ENCODE measurements at regions not wholly inside any gene's neighbourhood (a gene's known extent, or its start where the extent isn't known, plus 50 kb on each side); places are given as distances from the start of the nearest gene placed in this dataset.

DNA sequence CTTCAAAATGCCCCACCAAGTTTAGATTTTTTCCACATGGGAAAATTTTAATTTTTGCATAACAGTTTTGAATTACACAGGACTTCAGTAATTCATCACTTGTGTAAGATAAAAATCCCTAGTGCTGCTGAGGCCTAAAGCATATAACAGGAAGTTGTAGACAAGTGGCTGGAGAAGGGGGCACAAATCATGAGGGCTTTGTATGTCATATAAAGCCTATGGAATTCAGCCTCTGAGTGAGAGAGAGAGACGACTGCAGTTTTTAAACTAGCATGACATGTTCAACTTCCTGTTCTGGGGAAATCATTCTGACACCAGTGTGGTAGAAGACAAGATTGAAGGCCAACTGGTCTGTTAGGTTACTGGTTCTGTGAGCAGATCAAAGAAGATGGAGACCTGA lies 187.3 kb upstream of the CHST9 start:
- no peak for DNase-seq (ENCODE audit: low read depth in 1 of 2, low spot score in 1 of 2)
- in situ Hi-C loops (cut with HindIII; ENCODE audit: low pct_unique_long_range_greater_than_20kb, low sequenced_read_pairs), result no loop called here
- TF ChIP-seq JUND (IDR thresholded peaks at IDR 0.05; ENCODE audit: low read depth), result no peak

DNA sequence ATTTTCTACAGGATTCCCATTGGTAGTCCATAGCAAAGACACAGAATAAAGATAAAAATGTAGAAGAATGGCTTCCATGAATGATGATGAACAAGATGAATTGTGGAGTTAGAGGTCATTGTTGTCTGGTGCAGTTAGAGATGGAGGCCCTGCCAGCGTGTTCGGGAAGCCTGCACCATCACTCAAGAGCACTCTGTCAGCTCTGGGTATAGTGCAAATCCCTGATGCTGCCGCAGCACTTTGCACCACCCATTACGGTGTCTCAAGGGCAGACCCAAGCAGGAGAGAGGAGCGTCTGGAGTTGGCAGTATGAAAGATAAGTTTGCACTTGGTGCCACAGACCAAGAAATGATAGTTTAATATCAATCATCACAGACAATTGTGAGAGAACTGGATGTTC lies 181.6 kb upstream of the CHST9 start:
- no peak for DNase-seq (ENCODE audit: low read depth in 1 of 2, low spot score in 1 of 2)

DNA sequence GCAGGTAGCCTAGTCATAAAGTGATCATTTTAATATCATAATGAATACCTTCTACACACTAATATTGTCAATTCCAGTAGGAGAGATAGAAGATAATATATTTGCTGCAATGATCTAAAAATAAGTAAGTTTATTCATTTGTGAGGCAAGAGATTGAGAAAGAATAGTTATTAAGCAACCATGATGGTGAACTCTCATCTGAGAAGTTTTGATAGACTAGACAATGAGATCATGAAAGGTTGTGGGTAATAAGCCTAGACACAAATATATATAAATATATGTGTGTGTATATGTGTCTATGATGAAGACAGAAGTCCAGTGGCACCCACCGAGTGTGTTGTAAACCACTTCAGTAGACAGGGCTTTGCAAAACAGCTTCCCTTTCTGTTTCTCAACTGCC lies 181.0 kb upstream of the CHST9 start:
- in situ Hi-C loops (cut with HindIII; ENCODE audit: low pct_unique_long_range_greater_than_20kb, low sequenced_read_pairs), result no loop called here
- no peak for TF ChIP-seq JUND (IDR thresholded peaks at IDR 0.05; ENCODE audit: low read depth)
- DNase-seq (ENCODE audit: low read depth in 1 of 2, low spot score in 1 of 2), result no peak

More for the DNA sequence above, 181.6 kb upstream of the CHST9 start:
- in situ Hi-C loops (cut with HindIII; ENCODE audit: low pct_unique_long_range_greater_than_20kb, low sequenced_read_pairs), result no loop called here
- no peak for TF ChIP-seq JUND (IDR thresholded peaks at IDR 0.05; ENCODE audit: low read depth)

DNA sequence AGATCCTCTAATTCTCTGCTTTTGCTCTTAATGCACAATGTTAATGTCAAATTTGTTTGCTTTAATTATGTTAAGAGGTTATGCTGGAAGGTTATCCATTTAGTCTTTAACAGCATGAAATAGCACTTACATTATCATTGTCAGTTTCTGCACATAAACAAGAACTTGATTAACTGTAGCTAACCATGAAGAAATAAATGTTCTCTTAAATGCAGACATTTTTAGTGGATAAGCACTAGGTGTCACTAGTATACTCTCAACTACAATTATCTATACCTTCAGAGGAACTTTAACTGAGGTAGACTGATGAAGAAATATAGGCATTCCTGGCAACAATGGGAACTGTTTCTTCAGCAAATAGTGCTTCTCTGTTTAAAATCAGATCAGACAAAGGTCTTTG lies 178.8 kb upstream of the CHST9 start:
- TF ChIP-seq JUND (IDR thresholded peaks at IDR 0.05; ENCODE audit: low read depth), result no peak
- in situ Hi-C loops (cut with HindIII; ENCODE audit: low pct_unique_long_range_greater_than_20kb, low sequenced_read_pairs), result no loop called here
- peak; percentile 12 to 40 for DNase-seq (ENCODE audit: low read depth in 1 of 2, low spot score in 1 of 2)

DNA sequence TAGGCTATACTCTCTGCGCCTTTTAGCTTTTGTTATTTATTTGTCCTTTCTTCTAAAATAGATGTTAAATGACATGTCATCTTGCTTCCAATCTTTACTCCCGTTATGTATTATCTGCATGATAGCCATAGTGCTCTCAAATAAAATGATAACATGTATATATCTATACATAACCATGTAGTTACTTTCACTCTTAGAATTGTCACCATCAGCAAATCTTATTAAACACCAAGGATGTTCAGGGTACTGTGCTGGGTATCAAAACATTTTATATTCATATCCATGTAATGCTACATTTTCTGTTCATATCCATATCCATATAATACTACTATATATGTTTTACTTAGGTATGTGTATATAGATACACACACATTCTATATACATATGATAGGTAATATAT lies 176.4 kb upstream of the CHST9 start:
- no peak for TF ChIP-seq JUND (IDR thresholded peaks at IDR 0.05; ENCODE audit: low read depth)
- no peak for DNase-seq (ENCODE audit: low read depth in 1 of 2, low spot score in 1 of 2)
- in situ Hi-C loops (cut with HindIII; ENCODE audit: low pct_unique_long_range_greater_than_20kb, low sequenced_read_pairs), result no loop called here

DNA sequence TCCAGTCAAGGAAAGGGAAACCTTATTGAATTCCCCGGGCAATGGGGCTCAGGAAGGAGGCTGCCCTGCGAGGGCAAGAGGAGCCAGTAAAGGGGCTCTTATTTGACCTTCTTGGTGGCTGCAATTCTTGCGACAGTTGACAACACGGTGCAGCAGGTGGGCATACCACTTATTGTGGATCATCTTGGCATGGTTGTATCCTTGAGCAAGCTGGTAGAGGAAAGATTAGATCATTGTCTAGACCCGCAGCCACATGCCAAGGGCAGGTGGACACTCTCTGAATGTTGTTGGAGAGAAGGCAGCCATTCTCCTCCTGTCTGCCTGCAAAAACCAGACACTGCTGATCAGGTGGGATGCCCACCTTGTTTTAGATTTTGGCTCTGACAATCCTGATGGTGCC lies 170.2 kb upstream of the CHST9 start:
- in situ Hi-C loops (cut with HindIII; ENCODE audit: low pct_unique_long_range_greater_than_20kb, low sequenced_read_pairs), result no loop called here
- no peak for DNase-seq (ENCODE audit: low read depth in 1 of 2, low spot score in 1 of 2)
- no peak for TF ChIP-seq JUND (IDR thresholded peaks at IDR 0.05; ENCODE audit: low read depth)

DNA sequence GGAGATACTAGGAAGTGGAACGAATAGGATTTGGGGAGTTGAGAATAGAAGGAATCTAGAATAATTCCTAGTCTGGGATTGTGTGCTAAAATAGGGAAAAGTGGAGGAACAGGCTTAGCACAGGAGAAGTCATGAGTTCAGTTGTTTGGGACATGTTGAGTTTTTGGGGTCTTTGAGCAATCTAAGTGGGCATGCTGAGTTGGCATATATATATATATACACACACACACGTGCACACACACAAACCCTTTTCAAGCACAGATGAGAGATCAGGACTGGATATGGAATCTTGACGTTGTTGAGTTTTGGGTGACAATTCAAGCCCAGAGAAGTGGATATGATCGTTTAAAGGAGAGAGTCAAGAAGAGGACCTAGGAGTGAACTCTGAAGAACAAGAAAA lies 168.2 kb upstream of the CHST9 start:
- in situ Hi-C loops (cut with HindIII; ENCODE audit: low pct_unique_long_range_greater_than_20kb, low sequenced_read_pairs), result no loop called here
- TF ChIP-seq JUND (IDR thresholded peaks at IDR 0.05; ENCODE audit: low read depth), result no peak
- no peak for DNase-seq (ENCODE audit: low read depth in 1 of 2, low spot score in 1 of 2)

DNA sequence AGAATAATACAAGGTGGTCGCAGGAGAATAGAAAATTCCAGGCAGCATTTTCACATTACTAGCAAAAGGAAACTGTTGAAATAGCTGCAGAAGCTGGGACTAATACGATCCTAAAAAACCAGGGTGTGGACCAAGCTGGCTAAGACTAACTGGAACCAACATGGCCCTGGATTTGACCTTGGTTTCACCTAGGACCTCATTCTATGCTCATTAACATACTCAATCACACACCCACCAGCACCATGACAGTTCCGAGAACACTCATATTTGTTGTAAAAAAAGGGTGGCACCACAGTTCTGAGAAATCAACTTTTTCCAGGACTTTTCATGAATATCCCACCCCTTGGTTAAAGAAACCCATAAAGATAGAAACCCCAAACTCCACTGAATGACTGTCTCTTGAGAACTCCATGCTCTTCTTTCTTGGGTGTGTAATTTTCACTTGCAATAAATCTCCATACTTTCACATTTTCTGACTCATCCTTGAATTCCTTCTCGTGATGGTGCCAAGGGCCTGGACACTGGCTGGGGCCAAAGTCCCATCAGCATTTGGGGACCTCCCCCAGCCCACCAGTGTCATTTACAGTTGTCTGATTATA lies 164.3 kb upstream of the CHST9 start:
- in situ Hi-C loops (cut with HindIII; ENCODE audit: low pct_unique_long_range_greater_than_20kb, low sequenced_read_pairs), result no loop called here
- TF ChIP-seq JUND (IDR thresholded peaks at IDR 0.05; ENCODE audit: low read depth), result no peak
- no peak for DNase-seq (ENCODE audit: low read depth in 1 of 2, low spot score in 1 of 2)

DNA sequence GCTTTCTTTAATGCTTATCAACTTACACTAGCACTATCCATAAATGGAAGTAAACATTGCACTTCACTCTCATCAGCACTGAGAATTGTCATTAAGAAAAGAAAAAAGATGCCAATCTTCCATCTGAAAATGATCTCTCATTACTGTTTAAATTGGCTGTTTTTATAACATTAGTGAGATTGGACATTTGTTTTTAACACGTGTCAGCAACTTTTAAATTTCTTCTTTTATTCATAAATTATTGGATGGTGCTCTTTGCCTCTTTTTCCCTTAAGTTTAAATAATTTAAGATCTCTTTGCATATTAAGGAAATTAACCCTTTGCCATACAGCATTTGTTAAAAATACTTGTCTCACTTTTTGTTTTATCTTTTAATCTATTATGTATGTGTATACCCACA lies 146.5 kb upstream of the CHST9 start:
- no peak for DNase-seq (ENCODE audit: low read depth in 1 of 2, low spot score in 1 of 2)
- in situ Hi-C loops (cut with HindIII; ENCODE audit: low pct_unique_long_range_greater_than_20kb, low sequenced_read_pairs), result no loop called here
- no peak for TF ChIP-seq JUND (IDR thresholded peaks at IDR 0.05; ENCODE audit: low read depth)

DNA sequence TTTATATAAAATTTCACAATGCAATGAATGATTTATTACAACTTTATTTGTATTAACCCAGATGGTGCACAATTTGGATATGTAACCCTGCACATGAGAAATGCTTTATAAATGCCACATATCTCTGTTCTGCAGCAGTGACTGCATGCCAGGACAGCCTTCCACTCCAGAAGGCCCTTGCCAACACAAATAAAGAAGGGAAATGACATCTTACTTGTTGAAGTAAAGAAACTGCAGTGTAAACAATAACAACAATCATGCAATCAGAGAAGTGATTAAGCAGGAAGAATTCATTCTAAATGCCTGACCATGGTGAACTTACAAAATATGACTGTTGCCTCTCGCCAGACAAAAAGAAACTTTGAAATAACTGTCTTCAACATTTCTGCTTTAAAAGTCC lies 129.9 kb upstream of the CHST9 start:
- no peak for TF ChIP-seq JUND (IDR thresholded peaks at IDR 0.05; ENCODE audit: low read depth)
- in situ Hi-C loops (cut with HindIII; ENCODE audit: low pct_unique_long_range_greater_than_20kb, low sequenced_read_pairs), result no loop called here

DNA sequence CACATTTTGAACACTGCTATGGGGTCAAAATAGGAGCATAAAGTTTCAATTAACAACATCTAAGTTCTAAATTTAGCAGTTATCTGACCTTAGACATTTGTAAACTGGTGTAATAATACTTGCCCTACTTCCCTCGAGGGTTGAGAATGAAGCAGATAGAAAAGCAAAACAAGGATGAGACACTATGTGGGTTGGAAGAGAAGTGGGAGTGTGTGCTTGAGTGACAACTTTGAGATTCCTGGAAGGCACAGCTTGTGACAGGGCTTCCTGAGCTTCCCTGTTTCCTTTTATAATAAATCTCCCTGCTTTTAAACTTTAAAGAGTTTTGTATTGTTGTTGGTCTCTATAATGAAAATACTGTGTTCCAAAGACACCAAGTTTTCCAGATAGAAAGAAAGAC lies 128.6 kb upstream of the CHST9 start:
- no peak for DNase-seq (ENCODE audit: low read depth in 1 of 2, low spot score in 1 of 2)
- in situ Hi-C loops (cut with HindIII; ENCODE audit: low pct_unique_long_range_greater_than_20kb, low sequenced_read_pairs), result no loop called here

More for the DNA sequence above, 129.9 kb upstream of the CHST9 start:
- DNase-seq (ENCODE audit: low read depth in 1 of 2, low spot score in 1 of 2), result no peak

DNA sequence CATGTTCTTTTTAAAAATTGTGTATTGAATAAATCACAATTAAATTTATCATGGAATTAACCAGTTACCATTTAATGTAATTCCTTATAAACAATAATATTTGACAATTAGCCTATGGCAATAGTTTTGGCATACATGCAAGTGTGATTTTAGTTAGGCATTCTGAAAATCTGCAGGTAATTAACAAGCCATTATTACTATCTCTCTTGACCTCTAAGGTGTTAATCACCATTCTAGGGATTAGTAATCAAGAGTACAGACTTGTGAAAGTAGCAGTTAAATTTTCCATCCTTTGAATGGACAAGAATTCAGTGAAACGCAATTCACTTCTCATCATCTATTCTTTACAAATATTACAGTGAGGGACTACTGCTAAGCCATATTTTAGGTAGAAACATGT lies 127.7 kb upstream of the CHST9 start:
- in situ Hi-C loops (cut with HindIII; ENCODE audit: low pct_unique_long_range_greater_than_20kb, low sequenced_read_pairs), result no loop called here
- no peak for DNase-seq (ENCODE audit: low read depth in 1 of 2, low spot score in 1 of 2)
- TF ChIP-seq JUND (IDR thresholded peaks at IDR 0.05; ENCODE audit: low read depth), result no peak

More for the DNA sequence above, 128.6 kb upstream of the CHST9 start:
- no peak for TF ChIP-seq JUND (IDR thresholded peaks at IDR 0.05; ENCODE audit: low read depth)

DNA sequence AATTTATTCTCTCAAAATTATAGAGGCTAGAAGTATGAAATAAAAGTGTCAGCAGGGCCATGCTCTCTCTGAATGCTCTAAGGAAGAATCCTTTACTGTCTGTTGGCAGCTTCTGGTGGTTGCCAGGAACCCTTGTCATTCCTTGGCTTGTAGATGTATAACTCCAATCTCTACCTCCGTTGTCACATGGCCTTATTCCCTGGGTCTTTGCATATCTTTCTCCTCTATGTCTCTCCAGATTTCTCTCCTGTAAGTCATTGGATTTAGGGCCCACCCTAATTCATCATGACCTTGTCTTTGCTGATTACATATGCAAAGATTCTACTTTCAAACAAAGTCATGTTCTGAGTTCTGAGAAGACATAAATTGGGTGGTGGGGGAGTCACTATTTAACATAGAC lies 127.0 kb upstream of the CHST9 start:
- DNase-seq (ENCODE audit: low read depth in 1 of 2, low spot score in 1 of 2), result no peak
- no peak for TF ChIP-seq JUND (IDR thresholded peaks at IDR 0.05; ENCODE audit: low read depth)
- in situ Hi-C loops (cut with HindIII; ENCODE audit: low pct_unique_long_range_greater_than_20kb, low sequenced_read_pairs), result no loop called here

DNA sequence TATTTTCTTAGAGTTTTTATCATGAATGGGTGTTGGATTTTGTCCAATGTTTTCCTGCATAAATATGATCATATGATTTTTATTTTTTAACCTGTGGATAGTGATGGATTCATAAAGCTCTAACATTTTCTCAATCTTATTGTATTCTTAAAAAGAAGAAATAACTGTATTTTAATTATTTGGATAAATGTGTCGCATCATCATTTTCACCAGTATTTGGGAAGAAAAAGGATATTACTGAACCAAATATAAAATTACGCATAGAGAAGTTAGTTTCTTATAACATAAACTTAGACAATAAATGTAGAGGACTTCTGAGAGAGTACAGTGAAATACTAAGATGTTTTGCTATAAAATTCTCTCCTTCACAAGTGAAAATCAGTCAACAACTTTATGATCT lies 126.0 kb upstream of the CHST9 start:
- in situ Hi-C loops (cut with HindIII; ENCODE audit: low pct_unique_long_range_greater_than_20kb, low sequenced_read_pairs), result no loop called here
- no peak for TF ChIP-seq JUND (IDR thresholded peaks at IDR 0.05; ENCODE audit: low read depth)
- no peak for DNase-seq (ENCODE audit: low read depth in 1 of 2, low spot score in 1 of 2)

All from T47D (cell line).